Type B pancreatic cell (in vitro differentiated cells): ENCODE measurements at regions not wholly inside any gene's neighbourhood (a gene's known extent, or its start where the extent isn't known, plus 50 kb on each side); places are given as distances from the start of the nearest gene placed in this dataset.

Experiments
- DNase-seq: peaks from one replicate; pipeline ENCODE4 v3.0.0; 2021; ENCODE audit warnings: mixed read lengths; ENCODE audit not compliant: unreplicated experiment; ENCODE audit errors: extremely low spot score
- H3K27ac Mint-ChIP-seq: 2 replicates; pipeline ENCODE4 v1.8.0; 2021; ENCODE audit warnings: mild to moderate bottlenecking, mixed read lengths
- H3K27me3 Mint-ChIP-seq: 2 replicates; pipeline ENCODE4 v1.8.0; 2021; ENCODE audit warnings: mixed read lengths
- H3K36me3 Mint-ChIP-seq: 2 replicates; pipeline ENCODE4 v1.8.0; 2021; ENCODE audit warnings: mixed read lengths
- H3K4me1 Mint-ChIP-seq: one replicate; pipeline ENCODE4 v1.8.0; 2021; ENCODE audit warnings: mixed read lengths; ENCODE audit not compliant: unreplicated experiment
- H3K4me3 Mint-ChIP-seq: 2 replicates; pipeline ENCODE4 v1.8.0; 2021; ENCODE audit warnings: mild to moderate bottlenecking, mixed read lengths
- H3K9me3 Mint-ChIP-seq: 2 replicates; pipeline ENCODE4 v1.8.0; 2021; ENCODE audit warnings: mixed read lengths
- TF ChIP-seq, protein P1 (sequence below): fragments of 200-600 bp; sonication (generic); conservative IDR thresholded peaks from 2 replicates; pipeline ENCODE4 v1.5.0; 2021; ENCODE audit warnings: antibody characterized with exemption, mild to moderate bottlenecking

GRCh38 chr15:37873336-37873735 lies 61.1 kb upstream of the TMCO5A start:
- Mint-ChIP-seq H3K9me3 (no peaks in the 10 kb centered on the region), H3K27ac (no peak overlapping the region), H3K4me3 (no peak overlapping the region), H3K36me3 (no peaks in the 10 kb centered on the region), H3K27me3 (no peaks in the 10 kb centered on the region), H3K4me1 (peaks cover 26% of the 10 kb centered on the region)
- TF ChIP-seq, protein P1, sequence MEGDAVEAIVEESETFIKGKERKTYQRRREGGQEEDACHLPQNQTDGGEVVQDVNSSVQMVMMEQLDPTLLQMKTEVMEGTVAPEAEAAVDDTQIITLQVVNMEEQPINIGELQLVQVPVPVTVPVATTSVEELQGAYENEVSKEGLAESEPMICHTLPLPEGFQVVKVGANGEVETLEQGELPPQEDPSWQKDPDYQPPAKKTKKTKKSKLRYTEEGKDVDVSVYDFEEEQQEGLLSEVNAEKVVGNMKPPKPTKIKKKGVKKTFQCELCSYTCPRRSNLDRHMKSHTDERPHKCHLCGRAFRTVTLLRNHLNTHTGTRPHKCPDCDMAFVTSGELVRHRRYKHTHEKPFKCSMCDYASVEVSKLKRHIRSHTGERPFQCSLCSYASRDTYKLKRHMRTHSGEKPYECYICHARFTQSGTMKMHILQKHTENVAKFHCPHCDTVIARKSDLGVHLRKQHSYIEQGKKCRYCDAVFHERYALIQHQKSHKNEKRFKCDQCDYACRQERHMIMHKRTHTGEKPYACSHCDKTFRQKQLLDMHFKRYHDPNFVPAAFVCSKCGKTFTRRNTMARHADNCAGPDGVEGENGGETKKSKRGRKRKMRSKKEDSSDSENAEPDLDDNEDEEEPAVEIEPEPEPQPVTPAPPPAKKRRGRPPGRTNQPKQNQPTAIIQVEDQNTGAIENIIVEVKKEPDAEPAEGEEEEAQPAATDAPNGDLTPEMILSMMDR, result no peak
- DNase-seq, result no peak

DNA sequence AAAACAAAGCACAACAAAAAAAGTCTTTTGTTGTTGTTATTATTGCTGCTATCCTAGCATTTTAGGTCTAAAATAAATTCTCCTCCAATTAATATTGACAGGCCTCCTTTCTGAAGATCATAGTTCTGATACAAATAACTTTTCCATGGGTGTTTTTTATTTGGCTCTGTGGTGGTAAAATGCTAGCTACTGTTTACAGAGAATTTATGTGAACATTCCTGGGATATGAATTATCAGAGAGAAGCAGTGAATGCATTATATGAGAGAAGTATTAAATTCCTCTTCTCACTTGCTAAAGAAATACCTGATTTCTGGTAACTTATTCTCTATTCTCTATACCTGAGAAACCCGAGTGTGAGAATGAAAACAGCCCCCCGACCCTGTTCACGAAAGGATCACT lies 57.5 kb upstream of the TMCO5A start:
- peaks cover 3% of the 10 kb centered on the region for H3K27me3 Mint-ChIP-seq
- H3K36me3 Mint-ChIP-seq, result no peaks in the 10 kb centered on the region
- no peak overlapping the region for H3K27ac Mint-ChIP-seq
- H3K9me3 Mint-ChIP-seq, result no peaks in the 10 kb centered on the region
- TF ChIP-seq, protein P1, result no peak
- DNase-seq, result no peak
- no peak overlapping the region for H3K4me3 Mint-ChIP-seq
- H3K4me1 Mint-ChIP-seq, result peaks cover 43% of the 10 kb centered on the region

DNA sequence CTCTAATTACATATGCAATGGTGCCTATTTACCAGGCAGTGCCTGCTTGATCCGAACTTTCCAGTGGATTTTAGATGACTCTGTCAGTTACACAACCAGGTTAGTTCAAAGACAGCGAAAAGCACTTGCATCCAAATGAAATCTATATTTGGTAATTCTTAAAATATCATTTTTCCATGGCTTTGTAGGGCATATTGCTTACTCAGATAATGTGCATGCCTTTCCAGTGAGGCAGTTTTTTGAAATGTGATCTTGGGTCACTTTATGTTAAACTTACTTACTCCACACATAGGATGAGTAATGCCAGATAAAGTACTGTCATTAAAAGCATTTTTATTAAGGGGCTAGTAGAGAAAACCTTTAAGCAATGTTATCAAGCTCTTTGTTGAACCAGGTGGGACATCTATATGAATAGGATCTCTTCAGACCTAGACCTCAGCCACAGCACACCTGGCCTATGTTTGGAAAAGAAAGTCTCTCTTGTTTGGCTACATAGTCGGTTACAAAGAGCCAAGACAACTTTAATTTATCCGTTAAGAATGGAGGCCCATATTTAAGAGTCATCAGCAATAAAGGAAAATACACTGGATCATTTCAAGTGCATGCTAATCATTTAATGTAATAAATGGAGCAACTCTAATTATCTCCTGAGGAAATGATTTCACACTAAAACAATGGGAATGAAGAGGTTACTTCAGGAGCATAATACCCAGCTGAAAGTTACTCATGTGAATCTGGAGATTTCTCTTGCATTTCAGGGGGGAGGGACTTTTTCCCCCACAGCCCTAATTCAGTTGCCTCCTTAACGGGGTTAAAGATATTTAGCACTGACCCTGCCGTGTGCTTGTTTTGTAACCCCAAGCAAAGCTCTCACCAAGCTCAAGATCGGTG lies 56.3 kb upstream of the TMCO5A start:
- TF ChIP-seq, protein P1, result no peak
- Mint-ChIP-seq H3K4me1 (peaks cover 35% of the 10 kb centered on the region), H3K27me3 (peaks cover 3% of the 10 kb centered on the region), H3K27ac (no peak overlapping the region), H3K36me3 (no peaks in the 10 kb centered on the region), H3K4me3 (peak overlapping the region; percentile 18), H3K9me3 (no peaks in the 10 kb centered on the region)
- no peak for DNase-seq

GRCh38 chr15:37880009-37880834 lies 54.2 kb upstream of the TMCO5A start:
- Mint-ChIP-seq H3K36me3 (no peaks in the 10 kb centered on the region), H3K27ac (peak overlapping the region; percentile 10), H3K9me3 (no peaks in the 10 kb centered on the region)

GRCh38 chr15:37880835-37881153 lies 53.6 kb upstream of the TMCO5A start:
- H3K9me3 Mint-ChIP-seq, result no peaks in the 10 kb centered on the region
- peaks cover 3% of the 10 kb centered on the region for H3K27me3 Mint-ChIP-seq
- H3K27ac Mint-ChIP-seq, result no peak overlapping the region
- no peak overlapping the region for H3K4me3 Mint-ChIP-seq
- peaks cover 34% of the 10 kb centered on the region for H3K4me1 Mint-ChIP-seq
- H3K36me3 Mint-ChIP-seq, result no peaks in the 10 kb centered on the region
- DNase-seq, result no peak
- TF ChIP-seq, protein P1, result peak; percentile 13

More at GRCh38 chr15:37880009-37880834, 54.2 kb upstream of the TMCO5A start:
- Mint-ChIP-seq H3K4me1 (peaks cover 34% of the 10 kb centered on the region), H3K27me3 (peaks cover 3% of the 10 kb centered on the region), H3K4me3 (peak overlapping the region; percentile 3)
- DNase-seq, result no peak
- TF ChIP-seq, protein P1, result peak; percentile 93
